GM19397 (cell line): ENCODE measurements at regions not wholly inside any gene's neighbourhood (a gene's known extent, or its start where the extent isn't known, plus 50 kb on each side); places are given as distances from the start of the nearest gene placed in this dataset.
"Not testable (repeated sequence)": the region's sequence is repeated elsewhere in the genome, so short reads cannot be mapped to it uniquely, and the experiment has no call there.

Experiments
- ATAC-seq: cut with Tn5 transposase; IDR thresholded peaks from one replicate; pipeline ENCODE4 v1.9.1; 2021; ENCODE audit warnings: mild to moderate bottlenecking, moderate library complexity; ENCODE audit not compliant: unreplicated experiment

DNA sequence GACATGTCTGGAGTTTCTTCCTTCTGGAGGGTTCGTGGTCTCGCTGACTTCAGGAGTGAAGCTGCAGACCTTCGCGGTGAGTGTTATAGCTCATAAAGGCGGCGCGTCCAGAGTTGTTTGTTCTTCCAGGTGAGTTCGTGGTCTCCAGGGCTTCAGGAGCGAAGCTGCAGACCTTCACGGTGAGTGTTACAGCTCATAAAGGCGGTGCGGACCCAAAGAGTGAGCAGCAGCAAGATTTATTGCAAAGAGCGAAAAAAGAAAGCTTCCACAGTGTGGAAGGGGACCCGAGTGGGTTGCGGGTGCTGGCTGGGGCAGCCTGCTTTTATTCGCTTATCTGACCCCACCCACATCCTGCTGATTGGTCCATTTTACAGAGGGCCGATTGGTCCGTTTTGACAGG is 784.2 kb upstream of the FBXO33 start:
- ATAC-seq: not testable (repeated sequence)

DNA sequence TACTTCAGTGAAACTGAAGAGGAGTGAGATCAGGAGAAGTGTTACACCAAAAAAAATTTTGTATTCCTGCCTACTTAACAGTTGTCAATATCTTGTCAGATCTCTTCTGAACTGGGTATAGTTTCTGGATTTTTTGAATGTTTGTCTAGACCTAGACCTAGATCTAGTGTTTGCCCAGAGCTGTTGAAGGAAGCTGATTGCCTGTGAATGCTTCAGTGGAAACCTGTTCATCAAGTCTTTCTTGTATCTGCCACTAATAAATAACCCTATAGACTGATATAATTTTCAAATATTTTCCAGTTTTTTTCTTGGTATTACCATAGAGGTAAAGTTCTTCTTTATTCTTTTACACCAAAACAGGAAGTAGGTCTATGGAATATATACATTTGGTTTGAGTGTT is 781.5 kb upstream of the FBXO33 start:
- no peak for ATAC-seq

DNA sequence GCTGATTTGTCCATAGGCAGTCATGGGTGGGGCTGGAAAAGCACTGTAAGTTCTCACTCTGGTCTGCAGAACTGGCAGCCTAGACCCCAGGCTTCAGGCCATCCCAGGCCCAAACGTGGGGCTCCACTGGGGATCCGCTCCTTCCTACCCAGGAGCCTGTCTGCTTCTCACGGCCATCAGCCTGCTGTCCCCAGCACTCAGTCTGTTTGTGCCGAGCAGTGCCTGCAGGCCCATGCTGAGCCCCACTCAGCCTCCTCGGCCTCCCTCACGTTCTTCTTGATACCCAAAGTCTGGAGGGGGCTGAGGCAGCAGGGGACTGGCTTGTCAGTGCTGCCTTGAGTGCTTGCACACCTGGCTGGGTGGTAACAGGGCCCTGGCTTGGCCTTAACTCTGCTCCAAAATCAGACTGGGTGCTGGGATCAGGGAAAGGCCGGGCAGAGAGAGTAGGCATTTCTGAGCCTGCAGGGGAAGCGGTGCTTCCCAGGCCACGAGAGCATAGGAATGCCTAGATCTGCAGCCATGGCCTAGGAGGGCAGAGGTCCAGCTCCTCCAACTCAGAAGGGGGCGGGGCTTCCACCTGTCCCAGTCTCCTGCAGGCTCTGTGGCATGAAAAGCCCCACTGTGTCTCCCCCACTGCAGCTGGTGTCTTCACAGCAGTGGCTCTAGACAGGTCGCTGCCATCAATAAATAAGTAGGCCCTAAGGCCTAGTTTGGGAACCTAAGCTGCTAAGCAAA is 772.4 kb upstream of the FBXO33 start:
- ATAC-seq: no peak

DNA sequence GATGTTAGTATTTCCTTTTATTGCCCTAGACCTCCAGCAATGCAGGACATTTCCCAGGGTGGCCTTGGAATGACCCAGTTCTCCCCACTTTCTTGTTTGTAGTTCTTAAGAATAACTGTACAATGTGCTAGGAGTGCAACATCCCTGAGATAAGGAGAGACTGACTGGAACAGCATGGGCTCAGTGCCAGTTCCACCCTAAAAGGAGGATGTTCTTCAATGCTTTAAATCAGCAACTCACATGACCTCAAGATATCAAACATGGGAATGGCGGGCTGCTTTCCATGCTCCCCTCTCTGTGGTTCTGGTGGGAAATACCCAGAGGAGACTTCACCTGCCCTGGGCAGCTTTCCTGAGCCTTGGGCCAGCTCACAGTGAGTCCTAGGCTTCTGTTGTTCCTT is 766.9 kb upstream of the FBXO33 start:
- no peak for ATAC-seq

DNA sequence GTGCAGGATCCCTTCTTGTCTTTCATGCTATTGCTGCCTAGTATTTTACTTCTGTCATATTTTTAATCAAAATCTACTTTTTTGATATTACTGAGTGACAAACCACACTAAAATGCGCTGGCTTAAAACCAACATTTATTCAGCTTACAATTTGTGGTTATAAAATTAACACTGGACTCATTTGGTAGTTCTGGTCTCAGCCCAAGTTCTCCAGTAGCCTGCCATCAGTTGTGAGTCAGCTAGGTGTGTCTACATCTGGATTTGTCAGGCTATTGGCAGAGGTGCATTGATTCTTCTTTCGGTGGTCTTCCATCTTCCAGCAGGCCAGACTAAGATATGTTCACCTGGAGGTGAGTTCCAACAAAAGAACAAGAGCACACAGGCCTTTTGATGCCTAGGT is 765.1 kb upstream of the FBXO33 start:
- no peak for ATAC-seq

DNA sequence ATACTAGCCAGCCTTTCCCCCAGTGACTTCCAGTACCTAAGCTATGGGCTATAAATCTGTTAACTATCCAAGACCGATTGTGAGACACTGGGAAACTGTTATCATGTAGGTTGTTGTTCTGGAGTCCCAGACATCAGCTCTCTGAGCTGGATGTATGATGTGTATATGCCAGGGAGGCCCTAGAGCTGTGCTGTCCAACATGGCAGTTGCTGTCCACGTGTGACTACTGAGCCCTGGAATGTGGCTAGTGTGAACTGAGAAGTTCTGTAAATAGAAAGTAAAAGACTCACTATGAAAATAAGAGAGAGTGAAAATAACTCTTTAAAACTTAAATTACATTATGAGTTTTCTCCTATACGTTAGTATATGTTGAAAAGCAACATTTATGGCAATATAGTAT is 755.8 kb upstream of the FBXO33 start:
- no peak for ATAC-seq

DNA sequence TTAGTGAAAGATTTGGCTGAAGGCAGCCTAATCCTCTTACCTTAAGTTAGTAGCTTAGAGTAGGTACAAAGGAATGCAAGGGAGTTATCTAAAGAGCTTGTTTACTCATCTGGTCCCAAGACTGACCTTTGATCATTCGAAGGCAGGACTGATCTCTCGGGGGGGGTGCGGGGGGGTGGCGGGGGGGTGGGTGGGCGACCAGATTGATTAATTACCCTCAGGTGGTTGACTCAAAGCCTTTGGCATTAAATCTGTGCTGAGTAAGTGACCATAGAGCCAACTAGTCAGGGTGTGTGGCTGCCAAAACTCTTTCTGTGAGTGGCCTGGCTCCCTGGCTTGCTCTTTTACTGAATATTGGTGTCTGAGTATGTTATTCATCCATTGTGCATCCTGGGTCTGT is 731.9 kb upstream of the FBXO33 start:
- no peak for ATAC-seq

DNA sequence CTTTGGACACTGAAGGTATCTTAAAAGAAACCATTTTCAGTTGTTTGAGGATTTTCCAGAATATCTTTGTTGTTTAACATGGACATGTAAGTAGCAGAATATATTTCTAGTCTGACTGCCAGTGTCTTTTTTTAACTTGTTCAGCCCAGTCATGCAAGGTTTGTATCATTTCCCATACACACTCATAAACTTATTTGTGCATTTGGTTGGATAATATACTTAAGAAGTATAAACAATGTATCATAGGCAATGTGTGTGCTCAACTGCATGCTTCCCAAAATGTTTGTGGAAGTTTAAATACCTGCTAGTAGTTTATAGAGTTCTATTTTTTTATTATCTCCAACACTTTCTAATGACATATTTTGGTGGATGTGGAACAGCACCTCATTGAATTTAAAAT is 707.4 kb upstream of the FBXO33 start:
- ATAC-seq: no peak

DNA sequence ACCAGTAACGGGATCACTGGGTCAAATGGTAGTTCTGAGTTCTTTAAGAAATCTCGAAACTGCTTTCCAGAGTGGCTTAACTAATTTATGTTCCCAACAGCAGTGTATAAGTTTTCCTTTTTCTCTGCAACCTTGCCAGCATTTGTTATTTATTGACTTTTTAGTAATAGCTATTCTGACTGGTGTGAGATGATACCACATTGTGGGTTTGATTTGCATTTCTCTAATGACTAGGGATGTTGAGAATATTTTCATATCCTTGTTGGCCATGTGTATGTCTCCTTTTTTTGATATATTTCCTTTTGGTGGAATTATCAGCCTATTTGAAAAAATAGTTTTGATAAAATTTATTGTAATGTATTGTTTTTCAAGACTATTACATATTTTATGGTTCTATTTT is 701.2 kb upstream of the FBXO33 start:
- ATAC-seq: no peak

DNA sequence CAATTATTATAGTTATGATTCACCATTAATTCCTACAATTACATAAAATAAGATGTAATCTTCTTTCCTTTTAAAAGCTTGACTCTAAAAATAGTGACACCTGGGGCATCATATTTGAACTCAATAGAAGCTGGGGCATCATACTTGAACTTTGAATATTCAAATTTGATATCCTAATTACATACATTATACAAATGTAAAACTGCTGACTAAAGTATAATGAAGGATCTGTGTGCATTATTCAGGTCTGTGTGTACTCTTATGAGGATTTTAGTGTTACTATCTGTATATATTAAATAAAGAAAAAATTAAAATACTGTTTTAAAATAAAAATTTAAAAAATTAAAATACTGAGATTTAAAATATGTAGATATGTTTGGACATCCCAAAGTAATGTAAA is 696.9 kb upstream of the FBXO33 start:
- no peak for ATAC-seq

DNA sequence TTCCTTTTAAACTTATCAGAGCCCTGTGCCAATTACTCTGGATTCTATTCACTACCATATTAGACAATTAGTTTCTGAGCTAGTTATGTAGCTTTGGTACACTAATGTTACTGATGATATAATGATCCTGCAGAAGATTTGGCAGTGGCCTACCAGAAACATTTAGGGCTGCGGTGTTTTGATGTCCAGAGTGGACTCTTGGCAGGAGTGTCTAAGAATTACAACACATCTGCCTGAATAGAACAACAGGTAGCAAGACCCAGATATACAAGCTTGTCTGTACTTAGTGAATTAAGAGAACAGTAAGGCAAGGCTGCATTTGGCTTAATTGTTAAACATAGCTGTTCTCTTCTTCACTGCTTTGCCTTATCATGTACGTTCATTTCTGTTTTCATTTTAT is 691.6 kb upstream of the FBXO33 start:
- ATAC-seq: no peak

DNA sequence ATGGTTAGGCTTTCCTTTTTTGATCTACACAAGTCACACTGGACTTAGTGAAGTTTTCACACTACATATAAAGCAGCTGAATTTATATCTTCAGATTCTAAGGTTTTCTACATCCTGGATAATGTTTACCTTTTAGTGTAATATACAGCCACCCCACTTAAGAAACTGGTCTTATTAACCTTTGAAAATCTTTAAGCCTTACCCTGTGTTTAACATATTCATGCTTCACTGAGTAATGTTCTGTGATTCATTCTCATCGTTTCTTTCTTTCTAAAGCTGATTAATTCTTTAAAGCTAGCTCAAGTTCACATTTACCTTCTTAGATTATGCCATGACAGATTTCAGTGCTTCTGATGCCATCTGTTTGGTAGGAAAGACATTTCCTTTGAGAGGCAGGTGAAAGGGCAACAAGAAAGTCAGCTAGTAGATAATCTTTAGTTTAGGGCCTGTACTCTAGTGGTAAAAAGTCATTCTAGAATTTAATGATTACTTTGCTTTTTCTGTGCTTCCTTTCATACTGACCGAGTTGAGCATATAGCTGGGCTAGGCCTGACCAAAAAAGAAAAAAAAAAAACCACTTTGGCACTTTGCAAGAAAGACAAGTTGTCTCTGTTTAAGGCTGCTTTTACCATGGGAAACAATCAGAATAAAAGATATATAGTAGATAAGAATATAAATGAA is 690.9 kb upstream of the FBXO33 start:
- ATAC-seq: no peak

DNA sequence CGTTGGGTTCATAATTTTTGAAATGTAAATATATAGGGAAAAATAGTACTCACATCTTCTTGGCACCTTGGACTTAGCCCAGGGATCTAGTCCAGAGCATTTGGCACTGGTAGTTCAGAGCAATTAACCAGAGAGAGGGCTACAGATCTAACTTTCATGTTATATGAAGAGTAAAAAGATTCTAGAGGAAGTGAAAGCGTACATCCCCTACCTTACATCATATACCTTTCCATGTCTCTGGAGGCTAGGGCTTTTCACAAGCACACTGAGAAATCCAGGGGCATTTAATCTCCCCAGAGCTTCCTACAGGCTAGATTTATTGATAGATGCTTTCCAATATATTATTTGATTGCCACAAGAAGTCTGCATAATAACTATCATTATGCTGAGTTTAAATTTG is 687.5 kb upstream of the FBXO33 start:
- ATAC-seq: no peak

DNA sequence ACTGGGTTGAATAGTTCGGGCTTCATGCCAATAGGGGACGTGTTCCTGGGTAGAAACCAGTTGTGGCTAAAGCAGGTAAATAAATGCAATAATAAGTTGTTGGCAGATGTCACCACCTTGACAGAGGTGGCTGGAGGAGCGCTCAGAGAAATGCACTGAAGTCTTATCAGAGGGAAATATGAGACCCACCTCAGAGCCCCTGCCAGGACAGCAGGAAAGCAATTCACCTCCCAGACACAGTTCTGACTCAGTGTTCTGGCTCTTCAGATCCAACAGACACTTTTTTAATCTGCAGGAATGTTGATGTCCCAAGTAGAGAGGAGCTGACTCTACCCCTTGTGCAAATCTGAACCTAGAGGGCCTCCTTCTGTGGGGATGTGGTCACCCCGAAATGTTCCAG is 687.1 kb upstream of the FBXO33 start:
- ATAC-seq: no peak

DNA sequence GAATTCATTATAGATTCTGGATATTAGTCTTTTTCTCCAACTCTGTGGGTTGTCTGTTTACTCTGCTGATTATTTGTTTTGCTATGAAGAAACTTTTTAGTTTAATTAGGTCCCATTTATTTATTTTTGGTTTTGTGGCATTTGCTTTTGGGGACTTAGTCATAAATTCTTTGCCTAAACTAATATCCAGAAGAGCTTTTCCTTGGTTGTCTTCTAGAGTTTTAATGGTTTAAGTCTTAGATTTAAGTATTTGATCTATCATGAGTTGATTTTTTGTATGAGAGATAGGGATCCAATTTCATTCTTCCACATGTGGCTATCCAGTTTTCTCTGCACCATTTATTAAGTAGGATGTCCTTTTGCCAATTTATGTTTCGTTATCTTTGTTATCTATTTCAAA is 683.4 kb upstream of the FBXO33 start:
- no peak for ATAC-seq

DNA sequence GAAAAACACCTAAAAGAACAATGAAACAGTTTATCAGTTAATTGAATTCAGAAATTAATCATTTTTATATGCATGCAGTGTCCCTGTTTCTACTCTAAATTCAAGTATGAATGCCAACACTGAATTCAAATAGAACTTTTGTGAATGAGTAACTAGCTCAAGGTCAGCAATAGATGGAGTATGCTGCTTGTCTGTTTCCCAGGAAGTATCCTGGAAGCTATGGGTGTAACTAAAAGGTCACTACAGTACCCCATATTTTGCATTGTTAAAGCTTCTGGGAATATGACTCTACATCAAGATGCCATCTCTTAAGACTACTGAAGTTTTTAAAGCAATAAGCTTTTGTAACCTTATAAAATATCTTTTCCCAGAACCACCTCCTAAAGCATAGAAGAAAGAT is 681.4 kb upstream of the FBXO33 start:
- no peak for ATAC-seq

DNA sequence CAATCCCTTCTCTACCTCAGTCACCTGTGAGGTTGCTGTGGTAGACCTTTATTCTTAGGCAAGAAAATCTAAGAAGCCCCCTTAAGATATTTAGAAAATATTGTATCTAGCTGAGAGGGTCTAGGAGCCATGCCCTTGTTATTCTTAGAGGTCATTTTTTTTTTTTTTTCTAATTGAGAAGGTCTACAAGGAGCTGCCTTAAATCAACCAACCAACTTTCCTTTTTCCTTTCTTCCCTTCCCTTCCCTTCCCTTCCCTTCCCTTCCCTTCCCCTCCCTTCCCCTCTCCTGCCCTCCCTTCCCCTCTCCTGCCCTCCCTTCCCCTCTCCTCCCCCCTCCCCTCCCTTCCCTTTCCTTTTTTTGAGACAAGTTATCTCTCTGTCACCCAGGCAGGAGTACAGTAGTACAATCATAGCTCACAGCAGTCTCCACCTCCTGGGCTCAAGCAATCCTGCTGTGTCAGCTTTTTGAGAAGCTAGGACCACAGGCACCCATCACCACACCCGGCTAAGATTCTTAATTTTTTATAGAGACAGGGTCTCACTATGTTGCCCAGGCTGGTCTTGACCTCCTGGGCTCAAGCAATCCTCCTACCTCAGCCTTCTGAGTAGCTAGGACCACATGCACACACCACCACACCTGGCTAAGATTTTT is 668.4 kb upstream of the FBXO33 start:
- ATAC-seq: no peak

DNA sequence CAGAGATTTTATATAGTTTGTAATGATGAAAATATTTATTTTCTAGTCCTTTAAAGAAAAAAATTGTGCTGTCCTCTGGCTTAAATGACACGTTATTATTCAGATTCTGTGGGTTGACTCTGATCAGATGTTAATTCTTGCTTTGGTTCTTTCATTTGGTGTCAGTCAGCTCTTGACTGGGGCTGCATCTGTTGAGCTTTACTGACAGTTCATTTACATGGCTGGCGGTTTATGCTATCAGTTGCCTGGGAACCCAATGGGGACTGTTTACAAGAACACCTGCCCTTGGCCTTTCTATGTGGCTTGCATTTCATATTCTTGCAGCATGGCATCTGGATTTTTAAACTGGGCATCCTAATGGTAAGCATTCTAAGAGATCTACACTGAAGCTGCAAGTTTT is 667.1 kb upstream of the FBXO33 start:
- ATAC-seq: no peak

DNA sequence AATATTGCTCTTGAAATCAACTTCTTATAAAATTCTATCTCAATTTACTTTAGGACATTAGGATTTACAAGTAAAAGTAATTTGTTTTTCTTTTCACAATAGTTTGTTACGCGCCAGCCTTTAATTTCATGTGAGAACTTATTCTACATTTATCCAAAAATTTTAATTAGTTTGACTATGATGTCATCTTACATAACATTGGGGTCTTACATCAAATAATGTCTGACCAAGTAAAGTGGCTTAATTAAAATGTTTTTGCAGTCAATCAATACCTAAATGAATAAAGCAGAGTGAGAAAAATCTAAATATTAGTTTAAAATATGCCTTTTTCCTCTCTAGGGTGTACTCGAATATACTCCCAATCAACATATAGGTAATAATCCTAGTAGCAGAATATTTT is 666.2 kb upstream of the FBXO33 start:
- no peak for ATAC-seq

DNA sequence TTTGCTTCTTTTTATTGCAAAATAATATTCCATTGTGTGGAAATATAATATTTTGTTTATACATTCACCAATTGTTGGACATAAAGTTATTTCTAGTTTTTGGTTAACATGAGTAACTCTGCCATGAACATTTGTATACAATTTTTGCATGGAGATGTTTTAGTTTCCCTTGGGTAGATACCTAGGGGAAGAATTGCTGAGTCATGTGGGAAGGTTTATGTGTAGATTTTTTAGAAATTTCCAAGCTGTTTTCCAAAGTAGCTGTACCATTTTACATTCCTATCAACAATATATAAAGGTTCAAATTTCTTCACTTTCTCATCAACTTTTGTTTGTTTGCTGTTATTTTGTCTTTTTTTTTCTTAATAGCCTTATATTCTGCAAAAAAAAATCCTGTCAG is 664.7 kb upstream of the FBXO33 start:
- ATAC-seq: no peak

DNA sequence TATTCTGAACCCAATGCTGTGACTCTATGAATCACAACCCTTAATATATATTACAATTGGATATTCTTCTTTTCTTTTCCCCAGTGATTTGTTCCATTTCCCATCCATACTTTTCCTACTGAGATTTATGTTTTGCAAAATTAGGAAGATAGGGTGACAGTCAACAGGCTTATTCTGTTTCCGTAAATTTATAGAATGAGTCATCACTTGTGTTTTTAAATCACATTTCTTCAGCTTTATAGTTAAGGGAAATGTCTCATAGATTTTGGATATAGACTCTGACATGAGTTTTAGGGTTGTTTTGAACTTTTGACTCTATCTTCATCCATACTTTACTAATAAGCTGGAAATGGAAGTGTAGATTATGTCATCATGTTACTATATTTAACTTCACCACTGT is 661.6 kb upstream of the FBXO33 start:
- no peak for ATAC-seq

DNA sequence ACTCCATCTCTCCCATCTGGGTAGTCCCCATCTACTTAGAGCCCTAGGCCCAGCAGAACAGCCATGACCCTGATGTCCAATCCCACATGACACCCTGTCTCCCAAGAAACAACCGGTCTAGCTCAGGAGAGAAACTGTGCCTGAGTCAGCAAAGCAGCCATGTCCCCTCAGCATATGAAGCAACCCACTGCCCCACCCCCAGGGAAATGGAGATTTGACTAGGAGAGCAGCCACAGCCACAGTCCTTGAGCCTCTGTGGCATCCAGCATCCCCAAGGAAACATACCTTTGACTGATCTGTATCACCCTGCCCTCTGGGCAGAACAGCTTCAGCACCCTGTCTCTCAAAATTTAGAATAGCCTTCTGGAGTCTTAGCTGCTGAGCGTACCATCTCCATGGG is 641.9 kb upstream of the FBXO33 start:
- no peak for ATAC-seq
